Right cardiac atrium (tissue), 5 donors: ENCODE measurements at regions not wholly inside any gene's neighbourhood (a gene's known extent, or its start where the extent isn't known, plus 50 kb on each side); places are given as distances from the start of the nearest gene placed in this dataset.
A peak's percentile ranks its signal among the peaks of the same experiment; 100 is the strongest.
"Not testable (repeated sequence)": the region's sequence is repeated elsewhere in the genome, so short reads cannot be mapped to it uniquely, and the experiment has no call there.

Source experiments
- ATAC-seq, 2 donors: fragments of 200-7000 bp; cut with Tn5 transposase; one replicate each; pipeline versions ENCODE4 v1.8.0 to v1.9.1; 2020; ENCODE audit warnings: moderate library complexity in 2 of 2, mild to moderate bottlenecking in 1 of 2
- DNase-seq, 3 donors: peaks; one replicate each; pipeline ENCODE4 v3.0.0-alpha.2; 2020
- H3K27ac ChIP-seq: one replicate; pipeline ENCODE4 v1.5.1; 2013; ENCODE audit warnings: mild to moderate bottlenecking, low read length, control low read depth, moderate library complexity
- H3K27me3 ChIP-seq: one replicate; pipeline ENCODE4 v1.6.1; 2013; ENCODE audit not compliant: control insufficient read depth, insufficient read depth
- H3K4me1 ChIP-seq: one replicate; pipeline ENCODE4 v1.6.1; 2013; ENCODE audit warnings: low read length; ENCODE audit not compliant: control insufficient read depth, insufficient read depth
- H3K4me3 ChIP-seq: one replicate; pipeline ENCODE4 v1.5.1; 2013; ENCODE audit warnings: low read length, control low read depth
- H3K9me3 ChIP-seq: one replicate; pipeline ENCODE4 v1.6.1; 2013; ENCODE audit warnings: low read length; ENCODE audit not compliant: control insufficient read depth
- WGBS: extraction: QIAGEN DNeasy Blood & Tissue Kit; methylation state at CpG from one replicate; pipeline ENCODE4 v1.1.7; 2013; 5-methylcytosine and 5-hydroxymethylcytosine counted together
- intact Hi-C, 4 donors: fragments of 100-400 bp; cut with DNase I; formaldehyde crosslinking; loops; one replicate each; pipeline versions ENCODE4 v1.11.0 to v1.14.0; 2022 to 2023
- donor health status: healthy with polysubstance abuse.
- donor health status: DM: no; HTN: yes; CAD: no.
- donor health status: DM: no; HTN: no; CAD: no.
- donor health status: DM: no; HTN: yes; CAD: no; lungs with severe emphysema.
- donor health status: DM: yes; HTN: yes; CAD: no.

- ATAC-seq, H3K27ac ChIP-seq, H3K4me1 ChIP-seq, H3K4me3 ChIP-seq, intact Hi-C loops, H3K27me3 ChIP-seq, H3K9me3 ChIP-seq: not testable (repeated sequence)
- peak in 2 of 3 donors; percentile 19 to 62 for DNase-seq
- 46% methylated on average over 12 of the region's 12 CpGs for WGBS
These were observed 473.7 kb downstream of the TMEM121 start for GRCh38 chr14:106000029-106000511.

GRCh38 chr14:106001277-106001676 is 474.9 kb downstream of the TMEM121 start:
- 53% methylated on average over 2 of the region's 3 CpGs for WGBS
- intact Hi-C loops, H3K4me1 ChIP-seq: not testable (repeated sequence)

GRCh38 chr14:106003351-106003750 is 477.0 kb downstream of the TMEM121 start:
- ATAC-seq, result no peak
- H3K27ac ChIP-seq, result no peak overlapping the region
- H3K4me1 ChIP-seq, result no peaks in the 10 kb centered on the region

More at GRCh38 chr14:106001277-106001676, 474.9 kb downstream of the TMEM121 start:
- ATAC-seq, H3K9me3 ChIP-seq, H3K27me3 ChIP-seq, H3K4me3 ChIP-seq, DNase-seq, H3K27ac ChIP-seq: not testable (repeated sequence)

GRCh38 chr14:106004937-106005795 is 478.8 kb downstream of the TMEM121 start:
- H3K4me1 ChIP-seq, H3K4me3 ChIP-seq, H3K27ac ChIP-seq, DNase-seq, ATAC-seq, intact Hi-C loops, H3K27me3 ChIP-seq, H3K9me3 ChIP-seq: not testable (repeated sequence)
- 52% methylated on average over 10 of the region's 10 CpGs for WGBS

More at GRCh38 chr14:106003351-106003750, 477.0 kb downstream of the TMEM121 start:
- Histone ChIP-seq H3K9me3 (no peaks in the 10 kb centered on the region), H3K27me3 (no peaks in the 10 kb centered on the region), H3K4me3 (no peak overlapping the region)
- intact Hi-C loops, result no loop called here
- DNase-seq, result no peak

GRCh38 chr14:106006043-106006442 is 479.7 kb downstream of the TMEM121 start:
- DNase-seq, H3K4me1 ChIP-seq, H3K9me3 ChIP-seq, H3K27ac ChIP-seq, H3K4me3 ChIP-seq, H3K27me3 ChIP-seq, ATAC-seq, intact Hi-C loops: not testable (repeated sequence)
- 53% methylated on average over 8 of the region's 8 CpGs for WGBS

- WGBS, result 81% methylated on average over 10 of the region's 10 CpGs
These were observed 480.3 kb downstream of the TMEM121 start for GRCh38 chr14:106006716-106007115.

GRCh38 chr14:106010783-106011182 is 484.4 kb downstream of the TMEM121 start:
- no peaks in the 10 kb centered on the region for H3K27me3 ChIP-seq
- ATAC-seq, result no peak
- intact Hi-C loops, result no loop called here
- no peaks in the 10 kb centered on the region for H3K9me3 ChIP-seq
- DNase-seq, result no peak
- H3K27ac ChIP-seq, result no peak overlapping the region
- H3K4me3 ChIP-seq, result no peak overlapping the region
- WGBS, result 50% methylated on average over 4 of the region's 4 CpGs
- no peaks in the 10 kb centered on the region for H3K4me1 ChIP-seq

More at GRCh38 chr14:106006716-106007115, 480.3 kb downstream of the TMEM121 start:
- H3K4me3 ChIP-seq, H3K4me1 ChIP-seq, H3K27ac ChIP-seq, H3K9me3 ChIP-seq, H3K27me3 ChIP-seq, intact Hi-C loops, ATAC-seq, DNase-seq: not testable (repeated sequence)

GRCh38 chr14:106011631-106012360 is 485.4 kb downstream of the TMEM121 start:
- ATAC-seq, H3K4me1 ChIP-seq, intact Hi-C loops, H3K27me3 ChIP-seq, H3K27ac ChIP-seq, H3K4me3 ChIP-seq, H3K9me3 ChIP-seq: not testable (repeated sequence)
- 47% methylated on average over 22 of the region's 22 CpGs for WGBS
- peak in 1 of 3 donors; percentile 76 for DNase-seq

- ATAC-seq, H3K4me3 ChIP-seq, intact Hi-C loops, DNase-seq, H3K27ac ChIP-seq, H3K9me3 ChIP-seq, H3K27me3 ChIP-seq, H3K4me1 ChIP-seq: not testable (repeated sequence)
- WGBS, result 65% methylated on average over 3 of the region's 3 CpGs
These were observed 486.0 kb downstream of the TMEM121 start for GRCh38 chr14:106012361-106012725.

GRCh38 chr14:106013879-106014376 is 487.5 kb downstream of the TMEM121 start:
- H3K4me1 ChIP-seq, result no peaks in the 10 kb centered on the region
- intact Hi-C loops, result no loop called here
- ATAC-seq (no peak), DNase-seq (no peak)
- no peaks in the 10 kb centered on the region for H3K9me3 ChIP-seq
- H3K27me3 ChIP-seq, result no peaks in the 10 kb centered on the region
- no peak overlapping the region for H3K27ac ChIP-seq
- no peak overlapping the region for H3K4me3 ChIP-seq
- 59% methylated on average over 6 of the region's 6 CpGs for WGBS

- H3K27ac ChIP-seq, ATAC-seq, DNase-seq, H3K27me3 ChIP-seq, H3K9me3 ChIP-seq, H3K4me3 ChIP-seq, H3K4me1 ChIP-seq, intact Hi-C loops: not testable (repeated sequence)
- 53% methylated on average over 3 of the region's 3 CpGs for WGBS
These were observed 491.6 kb downstream of the TMEM121 start for GRCh38 chr14:106017952-106018351.
